NCI-H69 (cell line): ENCODE measurements at regions not wholly inside any gene's neighbourhood (a gene's known extent, or its start where the extent isn't known, plus 50 kb on each side); places are given as distances from the start of the nearest gene placed in this dataset.

Experiments
- DNase-seq: peaks from one replicate; lab custom pipeline; 2025; lab: John Stamatoyannopoulos, UW

- no peak for DNase-seq
Observed at GRCh38 chr6:122524056-122524455, 52.4 kb upstream of the SERINC1 start.

- DNase-seq = peak; percentile 90
Observed at GRCh38 chr6:122530440-122531046, 58.9 kb upstream of the SERINC1 start.

GRCh38 chr6:122548281-122548680, 61.9 kb upstream of the PKIB start:
- peak; percentile 77 for DNase-seq

- DNase-seq = no peak
Observed at GRCh38 chr6:122548820-122549219, 61.4 kb upstream of the PKIB start.

- DNase-seq = peak; percentile 90
Observed at GRCh38 chr6:122553697-122554096, 56.5 kb upstream of the PKIB start.

GRCh38 chr6:122555561-122555960, 54.6 kb upstream of the PKIB start:
- no peak for DNase-seq

GRCh38 chr6:122558080-122558479, 52.1 kb upstream of the PKIB start:
- no peak for DNase-seq
